Fibroblast of lung (primary cell): ENCODE measurements at regions not wholly inside any gene's neighbourhood (a gene's known extent, or its start where the extent isn't known, plus 50 kb on each side); places are given as distances from the start of the nearest gene placed in this dataset.

Source experiments
- DNase-seq, 2 donors: peaks; one replicate each; pipeline versions ENCODE4 v3.0.0 to v3.0.0-alpha.2; 2010; ENCODE audit warnings: low read depth in 2 of 2
- H2AFZ ChIP-seq: 2 replicates; pipeline ENCODE4 v1.5.1; 2012; ENCODE audit warnings: low read length, control low read depth, inconsistent platforms
- H3K27ac ChIP-seq: 2 replicates; pipeline ENCODE4 v1.5.1; 2011; ENCODE audit warnings: low read length, control low read depth; ENCODE audit not compliant: insufficient read depth
- H3K27me3 ChIP-seq: 2 replicates; pipeline ENCODE4 v1.5.1; 2011; ENCODE audit warnings: mild to moderate bottlenecking, low read length; ENCODE audit not compliant: control insufficient read depth, insufficient read depth
- H3K36me3 ChIP-seq: 2 replicates; pipeline ENCODE4 v1.5.1; 2011; ENCODE audit warnings: low read length; ENCODE audit not compliant: control insufficient read depth, insufficient read depth
- H3K4me1 ChIP-seq: 2 replicates; pipeline ENCODE4 v1.5.1; 2011; ENCODE audit warnings: low read length; ENCODE audit not compliant: control insufficient read depth, insufficient read depth; ENCODE audit errors: extremely low read depth
- H3K4me2 ChIP-seq: 2 replicates; pipeline ENCODE4 v1.5.1; 2011; ENCODE audit warnings: low read length, control low read depth; ENCODE audit not compliant: insufficient read depth; ENCODE audit errors: extremely low read depth
- H3K4me3 ChIP-seq, 4 experiments: fragments of 200-600 bp in 1 of 4; sonication (generic) in 1 of 4; replicated peaks in 1 of 4; 2 replicates each; pipeline ENCODE4 v1.5.1; 2011 to 2016; ENCODE audit warnings: low read length in 4 of 4, low read depth in 3 of 4, mild to moderate bottlenecking in 3 of 4, control low read depth in 2 of 4, inconsistent platforms in 1 of 4, mixed read lengths in 1 of 4; ENCODE audit not compliant: insufficient read depth in 1 of 4; ENCODE audit errors: control extremely low read depth in 1 of 4
- H3K79me2 ChIP-seq: 2 replicates; pipeline ENCODE4 v1.5.1; 2012; ENCODE audit warnings: mild to moderate bottlenecking, low read length, inconsistent platforms; ENCODE audit not compliant: control insufficient read depth, insufficient read depth
- H3K9ac ChIP-seq: 2 replicates; pipeline ENCODE4 v1.5.1; 2011; ENCODE audit warnings: mild to moderate bottlenecking, low read length, control low read depth; ENCODE audit not compliant: insufficient read depth
- H3K9me3 ChIP-seq: 2 replicates; pipeline ENCODE4 v1.5.1; 2012; ENCODE audit warnings: low read depth, low read length; ENCODE audit not compliant: control insufficient read depth, insufficient read depth
- H4K20me1 ChIP-seq: 2 replicates; pipeline ENCODE4 v1.5.1; 2011; ENCODE audit warnings: low read length; ENCODE audit not compliant: control insufficient read depth, insufficient read depth; ENCODE audit errors: extremely low read depth
- CTCF ChIP-seq, 2 donors: IDR thresholded peaks in 1 of 2; conservative IDR thresholded peaks in 1 of 2; 1 replicate in 1 of 2; 2 replicates in 1 of 2; pipeline ENCODE4 v1.5.1; 2011 to 2012; ENCODE audit warnings: low read length in 2 of 2, control low read depth in 1 of 2, inconsistent platforms in 1 of 2, low read depth in 1 of 2, mild to moderate bottlenecking in 1 of 2
- EZH2 ChIP-seq: IDR thresholded peaks from 2 replicates; pipeline ENCODE4 v1.5.1; 2012; ENCODE audit warnings: low read length, control low read depth, mild to moderate bottlenecking; ENCODE audit errors: missing control alignments

DNA sequence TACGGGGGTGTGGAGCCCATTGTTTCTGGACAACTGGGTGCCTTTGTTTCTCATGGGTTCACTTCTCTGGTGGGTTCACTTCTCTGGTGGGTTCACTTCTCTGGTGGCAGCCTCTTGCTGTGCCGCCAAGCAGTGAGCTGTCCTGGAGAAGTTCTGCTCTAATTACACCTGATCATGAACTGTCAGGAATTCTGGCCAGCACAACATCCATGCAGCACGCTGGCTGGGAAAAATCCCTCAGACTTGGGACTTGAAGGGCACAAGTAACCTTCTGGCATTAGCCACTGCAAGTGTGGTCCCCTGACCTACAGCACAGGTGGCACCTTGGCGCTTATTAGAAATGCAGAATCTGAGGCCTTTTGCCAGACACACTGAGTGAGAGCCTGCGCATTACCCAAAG, 752.5 kb downstream of the QKI start:
- H2AFZ ChIP-seq = no peak overlapping the region
- TF ChIP-seq EZH2 (no peak), CTCF (conservative IDR thresholded peaks at IDR 0.05 in 1 of 2, IDR thresholded peaks at IDR 0.05 in 1 of 2; ENCODE audit: low read depth in 1 of 2, low read length in 2 of 2) (no peak)
- no peaks in the 10 kb centered on the region for H3K9me3 ChIP-seq
- H3K27me3 ChIP-seq = no peaks in the 10 kb centered on the region
- H3K27ac ChIP-seq = no peak overlapping the region
- H4K20me1 ChIP-seq = no peaks in the 10 kb centered on the region
- H3K36me3 ChIP-seq = no peaks in the 10 kb centered on the region
- H3K4me3 ChIP-seq = no peak overlapping the region
- no peaks in the 10 kb centered on the region for H3K79me2 ChIP-seq
- no peak overlapping the region for H3K4me2 ChIP-seq
- no peaks in the 10 kb centered on the region for H3K4me1 ChIP-seq
- H3K9ac ChIP-seq = no peak overlapping the region
- DNase-seq = no peak

DNA sequence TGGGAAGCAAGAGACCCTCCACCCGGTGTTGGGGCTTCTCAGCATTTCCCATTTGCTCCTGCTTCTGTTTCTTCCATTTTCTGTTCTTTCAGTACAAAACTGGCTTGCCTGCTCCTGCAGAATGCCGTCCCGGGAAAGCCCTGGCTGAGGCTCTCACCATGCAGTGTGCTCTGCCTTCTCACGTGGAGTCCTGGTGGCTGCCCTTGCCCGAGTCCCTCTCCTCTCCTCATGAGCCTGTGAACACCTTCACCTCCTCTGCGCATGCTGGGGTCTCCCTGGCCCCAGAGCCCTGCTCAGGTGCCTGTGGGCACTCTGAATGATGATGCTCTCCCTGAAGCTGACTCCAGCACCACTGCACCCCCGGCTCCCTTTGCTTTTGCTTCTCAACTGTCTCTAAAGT, 752.0 kb downstream of the QKI start:
- no peaks in the 10 kb centered on the region for H4K20me1 ChIP-seq
- no peak overlapping the region for H3K9ac ChIP-seq
- H3K9me3 ChIP-seq = no peaks in the 10 kb centered on the region
- no peak overlapping the region for H3K4me3 ChIP-seq
- H3K36me3 ChIP-seq = no peaks in the 10 kb centered on the region
- H3K79me2 ChIP-seq = no peaks in the 10 kb centered on the region
- TF ChIP-seq CTCF (conservative IDR thresholded peaks at IDR 0.05 in 1 of 2, IDR thresholded peaks at IDR 0.05 in 1 of 2; ENCODE audit: low read depth in 1 of 2, low read length in 2 of 2) (no peak), EZH2 (no peak)
- H3K27me3 ChIP-seq = no peaks in the 10 kb centered on the region
- H3K27ac ChIP-seq = no peak overlapping the region
- no peak overlapping the region for H3K4me2 ChIP-seq
- H2AFZ ChIP-seq = no peak overlapping the region
- no peak for DNase-seq
- H3K4me1 ChIP-seq = no peaks in the 10 kb centered on the region

- no peaks in the 10 kb centered on the region for H3K9me3 ChIP-seq
- H3K36me3 ChIP-seq = no peaks in the 10 kb centered on the region
- no peak for TF ChIP-seq EZH2
- peak in 1 of 2 donors; percentile 59 for DNase-seq
- no peaks in the 10 kb centered on the region for H3K27me3 ChIP-seq
- no peak overlapping the region for H2AFZ ChIP-seq
- H3K79me2 ChIP-seq = no peaks in the 10 kb centered on the region
- H3K9ac ChIP-seq = no peak overlapping the region
- H3K4me2 ChIP-seq = no peak overlapping the region
- H4K20me1 ChIP-seq = no peaks in the 10 kb centered on the region
- no peaks in the 10 kb centered on the region for H3K4me1 ChIP-seq
- no peak overlapping the region for H3K4me3 ChIP-seq
- no peak overlapping the region for H3K27ac ChIP-seq
These were observed 750.4 kb downstream of the QKI start for GRCh38 chr6:164164876-164165275.
